Chondrocyte (in vitro differentiated cells): ENCODE measurements at regions not wholly inside any gene's neighbourhood (a gene's known extent, or its start where the extent isn't known, plus 50 kb on each side); places are given as distances from the start of the nearest gene placed in this dataset.

ENCODE experiments used
- DNase-seq: peaks from one replicate; pipeline ENCODE4 v3.0.0; 2021; ENCODE audit warnings: mixed read lengths, low spot score
- H3K27ac Mint-ChIP-seq: one replicate; pipeline ENCODE4 v1.8.0; 2021; ENCODE audit warnings: mild to moderate bottlenecking, moderate library complexity, mixed read lengths; ENCODE audit not compliant: unreplicated experiment
- H3K27me3 Mint-ChIP-seq: 2 replicates; pipeline ENCODE4 v1.8.0; 2021; ENCODE audit warnings: low read depth, mixed read lengths
- H3K36me3 Mint-ChIP-seq: 2 replicates; pipeline ENCODE4 v1.8.0; 2021; ENCODE audit warnings: low read depth, mixed read lengths
- H3K4me1 Mint-ChIP-seq: 2 replicates; pipeline ENCODE4 v1.8.0; 2021; ENCODE audit warnings: low read depth, mild to moderate bottlenecking, mixed read lengths
- H3K4me3 Mint-ChIP-seq: one replicate; pipeline ENCODE4 v1.8.0; 2021; ENCODE audit warnings: mild to moderate bottlenecking, moderate library complexity, mixed read lengths; ENCODE audit not compliant: unreplicated experiment
- H3K9me3 Mint-ChIP-seq: 2 replicates; pipeline ENCODE4 v1.8.0; 2021; ENCODE audit warnings: low read depth, mixed read lengths
- TF ChIP-seq, protein P1 (sequence below): fragments of 200-600 bp; sonication (generic); IDR thresholded peaks from 2 replicates; pipeline ENCODE4 v1.5.0; 2021; ENCODE audit warnings: antibody characterized with exemption, mild to moderate bottlenecking, moderate library complexity

DNA sequence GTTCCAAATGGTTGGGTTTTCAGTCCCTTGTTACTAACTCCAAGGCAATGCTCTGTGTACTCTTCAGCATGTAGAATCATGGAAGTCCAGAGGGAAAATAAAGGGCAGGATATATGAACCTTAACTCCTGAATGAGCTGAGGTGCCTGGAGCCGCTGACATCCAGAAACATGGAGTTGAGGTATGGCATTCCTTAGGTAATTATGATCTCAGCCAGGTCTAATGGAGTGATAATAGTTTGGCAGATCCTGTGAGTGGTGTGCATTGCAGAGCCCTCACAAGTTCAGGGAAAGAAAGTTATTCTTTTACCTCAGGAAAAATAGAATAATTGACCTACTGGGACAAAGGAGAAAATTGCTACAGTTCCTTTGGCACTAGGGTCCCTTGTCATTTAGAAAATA is 369.1 kb downstream of the ZNF608 start:
- DNase-seq, result no peak

DNA sequence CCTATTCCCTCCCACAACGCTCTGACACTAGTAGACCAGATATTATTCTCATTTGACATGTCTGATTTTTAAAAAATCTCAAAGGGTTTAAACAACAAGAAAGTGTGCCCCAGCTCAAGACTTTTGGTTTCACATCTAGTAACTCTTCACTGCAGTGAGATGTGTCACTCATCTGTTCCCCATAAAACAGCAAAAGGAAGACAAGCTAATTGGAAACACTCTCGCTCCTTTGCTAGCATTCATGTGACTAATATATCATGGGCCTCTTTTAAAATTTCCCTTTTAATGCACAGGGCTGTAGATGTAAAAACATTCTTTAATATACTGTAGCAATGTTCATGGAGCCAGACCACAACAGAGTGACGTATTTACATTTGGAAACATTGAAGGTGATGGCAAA is 372.6 kb downstream of the ZNF608 start:
- H3K36me3 Mint-ChIP-seq, result no peaks in the 10 kb centered on the region
- TF ChIP-seq, protein P1, sequence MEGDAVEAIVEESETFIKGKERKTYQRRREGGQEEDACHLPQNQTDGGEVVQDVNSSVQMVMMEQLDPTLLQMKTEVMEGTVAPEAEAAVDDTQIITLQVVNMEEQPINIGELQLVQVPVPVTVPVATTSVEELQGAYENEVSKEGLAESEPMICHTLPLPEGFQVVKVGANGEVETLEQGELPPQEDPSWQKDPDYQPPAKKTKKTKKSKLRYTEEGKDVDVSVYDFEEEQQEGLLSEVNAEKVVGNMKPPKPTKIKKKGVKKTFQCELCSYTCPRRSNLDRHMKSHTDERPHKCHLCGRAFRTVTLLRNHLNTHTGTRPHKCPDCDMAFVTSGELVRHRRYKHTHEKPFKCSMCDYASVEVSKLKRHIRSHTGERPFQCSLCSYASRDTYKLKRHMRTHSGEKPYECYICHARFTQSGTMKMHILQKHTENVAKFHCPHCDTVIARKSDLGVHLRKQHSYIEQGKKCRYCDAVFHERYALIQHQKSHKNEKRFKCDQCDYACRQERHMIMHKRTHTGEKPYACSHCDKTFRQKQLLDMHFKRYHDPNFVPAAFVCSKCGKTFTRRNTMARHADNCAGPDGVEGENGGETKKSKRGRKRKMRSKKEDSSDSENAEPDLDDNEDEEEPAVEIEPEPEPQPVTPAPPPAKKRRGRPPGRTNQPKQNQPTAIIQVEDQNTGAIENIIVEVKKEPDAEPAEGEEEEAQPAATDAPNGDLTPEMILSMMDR, result no peak
- H3K4me3 Mint-ChIP-seq, result no peak overlapping the region
- peaks cover 15% of the 10 kb centered on the region for H3K9me3 Mint-ChIP-seq
- peaks cover 6% of the 10 kb centered on the region for H3K4me1 Mint-ChIP-seq
- no peak for DNase-seq
- no peaks in the 10 kb centered on the region for H3K27me3 Mint-ChIP-seq
- H3K27ac Mint-ChIP-seq, result no peak overlapping the region

More for the DNA sequence above, 369.1 kb downstream of the ZNF608 start:
- Mint-ChIP-seq H3K4me3 (no peak overlapping the region), H3K27me3 (no peaks in the 10 kb centered on the region), H3K9me3 (peaks cover 24% of the 10 kb centered on the region), H3K27ac (no peak overlapping the region), H3K36me3 (peaks cover 7% of the 10 kb centered on the region), H3K4me1 (peaks cover 6% of the 10 kb centered on the region)
- TF ChIP-seq, protein P1, result no peak

DNA sequence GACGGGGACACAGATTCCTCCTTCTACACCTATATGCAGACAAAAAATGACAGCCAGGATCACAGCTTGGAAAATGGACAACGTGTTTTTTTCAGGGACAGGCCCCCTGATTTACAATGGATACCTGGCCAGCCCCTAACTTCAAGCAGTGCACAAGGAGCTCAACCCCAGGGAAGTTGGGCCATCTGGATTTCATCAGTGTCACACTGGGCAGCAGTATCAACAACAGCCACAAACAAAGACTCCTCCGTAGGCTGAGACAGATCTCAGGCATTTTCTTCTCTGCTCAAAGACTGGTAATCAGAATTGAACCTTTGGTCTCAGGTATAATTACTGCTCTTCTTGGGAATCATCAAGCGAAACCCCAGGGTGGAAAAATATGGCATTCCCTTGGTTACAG is 374.0 kb downstream of the ZNF608 start:
- Mint-ChIP-seq H3K9me3 (peaks cover 15% of the 10 kb centered on the region), H3K27ac (no peak overlapping the region), H3K27me3 (no peaks in the 10 kb centered on the region), H3K4me1 (peaks cover 6% of the 10 kb centered on the region), H3K4me3 (no peak overlapping the region), H3K36me3 (no peaks in the 10 kb centered on the region)
- no peak for DNase-seq
- TF ChIP-seq, protein P1, result no peak

DNA sequence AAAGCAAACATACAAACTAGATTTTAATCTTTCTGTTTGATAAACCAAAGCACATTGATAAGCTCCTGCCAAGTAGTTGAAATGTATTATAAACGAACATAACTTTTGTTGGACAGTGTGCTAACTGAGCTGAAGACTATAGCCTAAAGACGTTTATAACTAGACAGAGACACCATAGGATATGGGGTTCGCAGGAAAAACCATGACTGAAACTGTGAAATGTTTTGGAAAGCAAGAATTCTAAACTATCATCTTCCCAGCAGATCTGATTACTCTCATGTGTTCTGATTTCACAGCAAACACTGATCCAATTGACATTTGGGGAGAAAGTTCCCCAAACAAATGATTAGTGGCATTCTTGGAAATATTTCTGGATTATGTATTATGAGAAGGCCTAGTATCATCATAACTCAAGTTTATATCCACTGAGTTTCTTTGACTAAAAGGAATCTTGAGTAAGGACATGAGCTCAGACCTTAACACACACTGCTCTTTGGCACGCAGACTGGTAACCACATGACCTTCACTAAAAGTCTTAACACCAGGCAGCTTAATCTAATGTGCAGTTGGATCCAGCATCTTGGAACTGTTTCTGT is 375.2 kb downstream of the ZNF608 start:
- Mint-ChIP-seq H3K4me3 (no peak overlapping the region), H3K4me1 (no peaks in the 10 kb centered on the region), H3K9me3 (peaks cover 14% of the 10 kb centered on the region), H3K27ac (no peak overlapping the region), H3K36me3 (no peaks in the 10 kb centered on the region), H3K27me3 (no peaks in the 10 kb centered on the region)
- no peak for DNase-seq
- TF ChIP-seq, protein P1, result no peak

DNA sequence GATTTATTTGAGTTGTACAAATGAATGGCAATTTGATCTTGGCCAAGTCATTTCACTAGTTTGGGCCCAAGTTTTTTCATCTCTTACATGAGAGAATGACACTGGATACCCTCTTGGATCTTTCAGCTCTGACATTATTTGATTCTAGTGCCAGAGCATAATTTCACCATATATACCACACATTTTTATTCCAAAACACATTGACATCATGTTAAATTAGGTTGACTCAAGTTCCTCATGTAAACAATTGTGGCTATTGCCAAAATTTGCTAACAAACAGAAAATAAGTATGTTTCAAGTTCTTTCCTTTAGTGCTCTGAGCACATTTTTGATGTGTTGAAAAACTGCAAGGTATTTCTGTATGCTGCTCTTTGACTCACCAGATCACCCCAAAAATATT is 375.8 kb downstream of the ZNF608 start:
- Mint-ChIP-seq H3K27ac (no peak overlapping the region), H3K9me3 (peaks cover 8% of the 10 kb centered on the region), H3K4me1 (no peaks in the 10 kb centered on the region), H3K27me3 (no peaks in the 10 kb centered on the region), H3K36me3 (no peaks in the 10 kb centered on the region), H3K4me3 (no peak overlapping the region)
- TF ChIP-seq, protein P1, result no peak
- no peak for DNase-seq
